ENCODE measurements at regions not wholly inside any gene's neighbourhood (a gene's known extent, or its start where the extent isn't known, plus 50 kb on each side); places are given as distances from the start of the nearest gene placed in this dataset.

DNA sequence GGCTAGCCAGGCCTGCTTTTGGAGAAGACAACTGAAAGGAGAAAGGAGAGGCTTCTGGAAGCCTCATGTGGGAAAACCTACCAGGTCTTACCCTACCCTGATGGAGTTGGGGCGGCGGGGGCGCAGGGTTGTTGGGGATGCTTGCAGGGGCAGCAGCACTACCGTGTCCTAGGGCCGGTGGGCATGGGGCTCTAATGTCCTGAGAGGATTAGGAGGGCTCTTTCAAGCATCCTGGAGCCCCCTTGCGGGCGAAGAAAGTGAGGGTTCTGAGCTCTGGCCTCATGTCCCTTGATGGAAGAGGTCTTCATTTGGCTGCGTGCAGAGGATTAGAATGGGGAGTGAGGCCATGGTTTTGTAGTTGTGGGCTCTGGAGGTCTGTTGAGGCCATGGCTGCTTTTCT lies 86.9 kb upstream of the PITX1 start:
- ATAC-seq (ENCODE audit: low FRiP score) = no peak
- DNase-seq (ENCODE audit: low spot score) = no peak
- TF ChIP-seq, protein P1, sequence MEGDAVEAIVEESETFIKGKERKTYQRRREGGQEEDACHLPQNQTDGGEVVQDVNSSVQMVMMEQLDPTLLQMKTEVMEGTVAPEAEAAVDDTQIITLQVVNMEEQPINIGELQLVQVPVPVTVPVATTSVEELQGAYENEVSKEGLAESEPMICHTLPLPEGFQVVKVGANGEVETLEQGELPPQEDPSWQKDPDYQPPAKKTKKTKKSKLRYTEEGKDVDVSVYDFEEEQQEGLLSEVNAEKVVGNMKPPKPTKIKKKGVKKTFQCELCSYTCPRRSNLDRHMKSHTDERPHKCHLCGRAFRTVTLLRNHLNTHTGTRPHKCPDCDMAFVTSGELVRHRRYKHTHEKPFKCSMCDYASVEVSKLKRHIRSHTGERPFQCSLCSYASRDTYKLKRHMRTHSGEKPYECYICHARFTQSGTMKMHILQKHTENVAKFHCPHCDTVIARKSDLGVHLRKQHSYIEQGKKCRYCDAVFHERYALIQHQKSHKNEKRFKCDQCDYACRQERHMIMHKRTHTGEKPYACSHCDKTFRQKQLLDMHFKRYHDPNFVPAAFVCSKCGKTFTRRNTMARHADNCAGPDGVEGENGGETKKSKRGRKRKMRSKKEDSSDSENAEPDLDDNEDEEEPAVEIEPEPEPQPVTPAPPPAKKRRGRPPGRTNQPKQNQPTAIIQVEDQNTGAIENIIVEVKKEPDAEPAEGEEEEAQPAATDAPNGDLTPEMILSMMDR (IDR thresholded peaks at IDR 0.05) = no peak

DNA sequence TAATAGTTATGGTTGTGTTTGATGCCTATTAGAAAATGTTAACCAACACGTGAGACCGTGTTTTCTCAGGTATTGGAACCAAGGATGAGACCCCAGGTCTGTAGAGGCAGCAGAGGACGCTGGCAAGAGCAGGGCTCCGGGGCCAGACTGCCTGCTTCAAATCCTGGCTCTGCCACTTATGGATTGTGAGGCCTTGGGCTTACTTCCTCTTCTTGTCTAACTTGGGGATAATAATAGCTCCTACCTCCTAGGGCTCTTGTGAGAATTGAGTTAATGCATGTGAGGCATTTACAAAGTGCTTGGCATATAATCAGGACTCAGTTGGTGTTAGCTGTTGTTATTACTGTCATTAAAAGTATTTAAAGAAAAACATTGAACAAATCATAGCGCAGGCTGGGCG lies 85.5 kb upstream of the PITX1 start:
- TF ChIP-seq, protein P1 (IDR thresholded peaks at IDR 0.05) = no peak
- DNase-seq (ENCODE audit: low spot score) (no peak), ATAC-seq (ENCODE audit: low FRiP score) (no peak)

DNA sequence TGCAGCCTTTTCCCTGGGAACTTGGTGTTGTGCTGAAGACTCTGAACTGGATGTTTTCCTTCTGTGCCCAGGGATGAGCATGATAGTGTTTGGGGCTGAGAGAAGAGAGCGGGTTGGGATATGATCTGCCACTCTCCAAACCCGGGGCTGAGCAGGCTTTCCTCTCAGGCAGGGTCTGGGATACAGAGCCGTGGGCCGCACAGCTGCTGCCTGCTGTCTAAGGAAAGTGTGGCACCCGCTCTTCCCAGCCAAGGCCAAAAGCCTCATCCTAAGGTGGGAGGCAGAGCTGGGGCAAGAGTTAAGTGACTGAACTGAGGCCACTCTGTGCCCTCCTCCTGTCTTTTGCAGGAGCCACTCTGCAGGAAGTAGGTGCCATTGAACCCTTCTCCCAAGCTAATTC lies 83.6 kb upstream of the PITX1 start:
- ATAC-seq (ENCODE audit: low FRiP score) = no peak
- TF ChIP-seq, protein P1 (IDR thresholded peaks at IDR 0.05) = no peak

DNA sequence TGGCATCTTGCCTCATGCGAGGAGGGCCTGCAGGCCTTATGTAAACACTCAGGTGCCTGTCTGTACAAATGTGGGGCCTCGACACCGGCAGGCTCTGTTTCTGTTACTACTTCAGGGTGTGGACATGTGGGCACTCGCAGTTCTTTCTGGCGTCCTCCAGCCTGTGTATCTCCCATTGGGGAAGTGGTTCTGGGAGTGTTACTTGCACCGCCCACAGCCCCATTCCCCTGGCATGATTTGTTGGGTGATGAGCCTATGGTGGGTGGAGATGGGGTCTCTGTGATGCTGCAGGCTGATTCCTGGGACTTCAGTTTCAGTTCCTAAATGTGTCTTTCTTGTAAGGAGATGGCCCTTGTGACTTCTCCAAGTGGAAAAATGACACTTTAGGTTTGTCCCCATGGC lies 82.1 kb upstream of the PITX1 start:
- TF ChIP-seq, protein P1 (IDR thresholded peaks at IDR 0.05) = no peak

More for the DNA sequence above, 83.6 kb upstream of the PITX1 start:
- DNase-seq (ENCODE audit: low spot score) = no peak

DNA sequence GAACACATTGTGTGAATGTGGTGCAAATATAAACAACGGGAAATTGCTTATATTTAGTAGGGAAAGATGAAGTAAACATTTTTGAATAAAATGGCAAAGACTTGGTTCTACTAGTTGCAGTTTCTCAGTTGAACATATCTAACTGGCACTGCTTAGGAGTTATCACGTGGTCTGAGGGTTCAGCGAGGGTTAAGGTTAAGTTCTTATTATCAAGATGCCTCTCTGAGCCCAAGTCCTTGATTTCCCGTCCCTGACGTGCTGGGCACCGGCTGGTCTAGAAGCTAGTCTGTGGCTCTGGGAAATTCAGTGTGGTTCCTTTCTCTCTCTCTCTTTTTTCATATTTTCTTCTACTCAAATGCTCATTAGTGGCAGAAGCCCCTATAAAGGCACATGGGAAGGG lies 81.6 kb upstream of the PITX1 start:
- no peak for DNase-seq (ENCODE audit: low spot score)

More for the DNA sequence above, 82.1 kb upstream of the PITX1 start:
- DNase-seq (ENCODE audit: low spot score) (no peak), ATAC-seq (ENCODE audit: low FRiP score) (no peak)

DNA sequence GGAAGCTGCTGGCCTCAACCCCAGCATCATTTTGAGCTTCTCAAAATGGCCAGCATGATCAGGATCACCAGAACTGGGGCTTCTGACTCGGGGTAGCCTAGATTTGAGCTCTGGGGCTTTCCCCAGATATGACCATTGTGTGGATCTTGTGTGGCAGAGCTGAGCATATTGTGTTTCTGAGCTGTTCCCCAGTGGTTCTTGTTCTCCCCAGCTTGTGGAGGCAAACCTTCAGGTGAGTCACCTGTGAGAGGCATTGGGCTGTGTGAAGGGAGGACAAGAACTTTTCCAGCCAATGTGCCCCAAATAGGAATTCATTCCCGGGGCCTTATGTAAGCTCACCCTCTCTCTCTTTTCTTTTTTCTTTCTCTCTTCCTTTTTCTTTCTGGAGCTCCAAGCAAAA lies 80.7 kb upstream of the PITX1 start:
- DNase-seq (ENCODE audit: low spot score) (no peak), ATAC-seq (ENCODE audit: low FRiP score) (no peak)
- TF ChIP-seq, protein P1 (IDR thresholded peaks at IDR 0.05) = no peak

More for the DNA sequence above, 81.6 kb upstream of the PITX1 start:
- ATAC-seq (ENCODE audit: low FRiP score) = no peak
- TF ChIP-seq, protein P1 (IDR thresholded peaks at IDR 0.05) = no peak

DNA sequence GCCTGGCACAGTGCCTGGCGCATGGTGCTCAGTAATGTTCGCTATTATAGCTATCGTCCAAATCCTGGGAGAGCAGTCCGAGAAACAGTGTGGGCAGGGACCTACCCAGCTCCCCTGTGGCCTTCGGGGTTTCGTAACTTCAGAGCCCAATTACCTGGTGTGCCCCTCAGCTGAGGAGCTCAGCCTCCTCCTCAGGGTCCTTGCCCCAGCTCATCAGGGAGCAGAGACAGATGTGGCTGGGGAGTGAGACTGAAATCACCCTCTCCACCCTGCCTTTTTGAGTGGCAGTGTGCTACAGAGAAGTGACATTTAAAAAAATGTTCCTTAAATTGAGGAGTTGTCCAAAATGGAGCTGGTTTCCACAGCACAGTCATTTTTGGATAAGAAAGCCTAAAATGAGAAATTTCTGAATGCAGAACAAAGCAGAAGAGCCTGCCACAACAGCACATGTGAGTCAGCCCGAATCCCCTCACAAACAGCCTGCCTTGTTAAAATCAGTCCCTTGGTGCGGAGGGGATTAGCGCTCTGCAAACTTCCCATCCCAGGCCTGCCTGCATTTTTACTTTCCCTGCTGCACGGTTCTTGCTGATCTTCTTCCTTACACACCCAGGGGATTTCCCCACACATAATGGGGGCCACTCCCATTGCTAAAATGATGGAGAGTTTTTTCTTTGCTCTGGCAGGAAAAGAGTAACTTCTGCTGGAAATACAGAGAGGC lies 78.1 kb upstream of the PITX1 start:
- TF ChIP-seq, protein P1 (IDR thresholded peaks at IDR 0.05) = no peak
- no peak for ATAC-seq (ENCODE audit: low FRiP score)
- DNase-seq (ENCODE audit: low spot score) = no peak

Measured in omental fat pad (tissue), 3 donors.